ENCODE measurements at regions not wholly inside any gene's neighbourhood (a gene's known extent, or its start where the extent isn't known, plus 50 kb on each side); places are given as distances from the start of the nearest gene placed in this dataset.

DNA sequence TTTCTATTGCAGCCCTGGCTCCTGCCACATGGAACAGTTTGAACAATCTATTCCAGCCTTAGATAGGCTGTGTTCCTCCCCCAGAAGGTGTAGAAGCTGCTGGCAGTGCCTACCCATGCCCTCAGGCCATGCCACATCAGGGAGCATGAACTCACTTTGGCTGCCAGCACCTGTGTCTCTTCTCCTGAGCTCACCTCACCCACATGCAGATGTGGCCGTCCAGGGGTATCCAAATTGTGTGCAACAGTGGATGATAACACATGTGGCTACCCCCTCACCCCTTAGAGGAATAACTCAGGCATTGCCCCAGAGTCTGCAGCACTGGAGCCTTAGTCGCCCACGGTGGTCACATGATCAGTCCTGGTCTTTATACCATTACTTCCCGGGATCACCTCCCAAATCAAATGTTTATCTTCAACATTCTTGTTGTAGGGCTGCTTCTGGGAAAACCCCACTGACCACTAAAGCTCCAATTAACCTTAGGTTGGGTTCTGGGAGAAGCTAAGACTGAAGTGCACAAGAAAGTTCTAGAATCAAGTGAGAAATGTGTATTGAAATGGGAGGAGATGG lies 110.4 kb downstream of the BANF2 start:
- no peak for TF ChIP-seq POLR2AphosphoS5 (IDR thresholded peaks at IDR 0.05)
- TF ChIP-seq, protein P1, sequence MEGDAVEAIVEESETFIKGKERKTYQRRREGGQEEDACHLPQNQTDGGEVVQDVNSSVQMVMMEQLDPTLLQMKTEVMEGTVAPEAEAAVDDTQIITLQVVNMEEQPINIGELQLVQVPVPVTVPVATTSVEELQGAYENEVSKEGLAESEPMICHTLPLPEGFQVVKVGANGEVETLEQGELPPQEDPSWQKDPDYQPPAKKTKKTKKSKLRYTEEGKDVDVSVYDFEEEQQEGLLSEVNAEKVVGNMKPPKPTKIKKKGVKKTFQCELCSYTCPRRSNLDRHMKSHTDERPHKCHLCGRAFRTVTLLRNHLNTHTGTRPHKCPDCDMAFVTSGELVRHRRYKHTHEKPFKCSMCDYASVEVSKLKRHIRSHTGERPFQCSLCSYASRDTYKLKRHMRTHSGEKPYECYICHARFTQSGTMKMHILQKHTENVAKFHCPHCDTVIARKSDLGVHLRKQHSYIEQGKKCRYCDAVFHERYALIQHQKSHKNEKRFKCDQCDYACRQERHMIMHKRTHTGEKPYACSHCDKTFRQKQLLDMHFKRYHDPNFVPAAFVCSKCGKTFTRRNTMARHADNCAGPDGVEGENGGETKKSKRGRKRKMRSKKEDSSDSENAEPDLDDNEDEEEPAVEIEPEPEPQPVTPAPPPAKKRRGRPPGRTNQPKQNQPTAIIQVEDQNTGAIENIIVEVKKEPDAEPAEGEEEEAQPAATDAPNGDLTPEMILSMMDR (IDR thresholded peaks at IDR 0.05) = no peak

Data from suprapubic skin (tissue), 3 donors.